HS-5 (cell line): ENCODE measurements at regions not wholly inside any gene's neighbourhood (a gene's known extent, or its start where the extent isn't known, plus 50 kb on each side); places are given as distances from the start of the nearest gene placed in this dataset.

Experiments
- DNase-seq: peaks from one replicate; pipeline ENCODE4 v3.0.0-alpha.2; 2012; ENCODE audit warnings: low read depth

DNA sequence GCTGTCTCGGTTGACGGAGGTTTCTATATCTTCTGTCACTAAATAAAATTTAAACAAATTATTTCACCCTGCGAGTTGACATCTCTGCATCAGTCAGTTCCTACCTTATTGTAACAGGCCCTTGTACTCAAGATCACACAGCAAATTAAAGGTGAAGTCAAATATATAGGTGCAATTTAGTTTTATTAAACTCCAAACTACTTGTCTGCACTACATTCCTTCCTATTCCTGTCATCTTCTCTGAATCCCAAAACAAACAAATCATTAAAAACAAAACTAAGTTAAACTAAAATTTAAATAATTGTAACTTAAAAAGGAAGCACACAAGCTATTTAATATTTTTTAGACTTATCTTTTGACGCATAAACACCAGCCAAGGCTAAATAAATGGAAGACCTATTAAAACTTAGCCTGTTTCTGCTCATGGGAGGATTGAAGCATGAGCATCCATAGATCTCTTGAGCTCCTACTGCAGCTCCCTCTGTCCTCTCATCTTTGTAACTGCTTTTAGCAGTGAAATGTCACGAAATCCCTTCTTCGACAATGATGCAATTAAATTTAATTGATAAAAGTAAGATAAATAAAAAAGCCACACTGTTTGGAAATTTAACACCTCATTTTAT lies 1152.3 kb upstream of the GJE1 start:
- no peak for DNase-seq

GRCh38 chr6:140979642-140980091 lies 1153.1 kb upstream of the GJE1 start:
- no peak for DNase-seq

GRCh38 chr6:140977403-140977802 lies 1155.3 kb upstream of the GJE1 start:
- no peak for DNase-seq

DNA sequence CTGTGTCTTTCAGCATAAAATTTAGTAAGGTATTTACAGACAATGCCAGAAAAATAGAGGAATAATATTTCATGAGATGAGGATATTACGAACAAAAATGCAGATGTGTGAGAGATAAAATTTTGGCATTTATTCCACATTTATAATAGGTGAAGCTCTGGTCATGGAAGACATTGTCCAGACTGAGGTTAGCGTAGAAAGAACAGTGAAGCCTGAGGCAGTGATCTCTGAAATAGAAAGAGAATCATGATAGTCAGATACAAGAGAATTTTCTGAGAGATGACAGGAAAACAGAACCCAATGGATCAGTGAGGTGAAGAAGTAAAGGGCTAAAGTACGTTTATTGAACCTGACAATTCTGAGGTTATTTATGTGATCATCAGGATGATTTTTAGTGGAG lies 1155.9 kb upstream of the GJE1 start:
- DNase-seq = no peak

- no peak for DNase-seq
Observed at GRCh38 chr6:140970485-140970884, 1162.2 kb upstream of the GJE1 start.

- no peak for DNase-seq
Observed at GRCh38 chr6:140968062-140968461, 1164.7 kb upstream of the GJE1 start.

- no peak for DNase-seq
Observed at GRCh38 chr6:140966676-140967075, 1166.0 kb upstream of the GJE1 start.

- DNase-seq = no peak
Observed at GRCh38 chr6:140960566-140960965, 1172.2 kb upstream of the GJE1 start.

DNA sequence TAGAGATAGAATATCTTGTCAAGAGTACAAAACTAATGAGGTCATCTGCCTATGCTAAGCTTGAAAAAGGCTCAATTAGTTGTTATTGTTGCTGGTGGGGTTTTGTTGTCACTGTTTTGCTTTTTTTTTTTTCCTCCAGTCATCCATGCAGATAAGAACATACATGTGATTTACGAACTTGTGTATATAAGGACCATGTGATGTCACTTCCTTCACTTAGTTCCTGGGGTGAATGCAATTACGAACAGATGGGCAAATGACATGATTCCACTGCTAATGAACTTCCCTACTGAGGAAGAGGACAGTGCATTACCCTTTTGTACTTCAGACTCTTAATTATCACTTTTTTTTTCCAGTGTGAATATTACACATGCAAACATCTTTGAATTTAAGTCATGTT lies 1175.3 kb upstream of the GJE1 start:
- DNase-seq = no peak

GRCh38 chr6:140956571-140957369 lies 1176.0 kb upstream of the GJE1 start:
- no peak for DNase-seq

GRCh38 chr6:140940251-140940925 lies 1192.3 kb upstream of the GJE1 start:
- DNase-seq = no peak

DNA sequence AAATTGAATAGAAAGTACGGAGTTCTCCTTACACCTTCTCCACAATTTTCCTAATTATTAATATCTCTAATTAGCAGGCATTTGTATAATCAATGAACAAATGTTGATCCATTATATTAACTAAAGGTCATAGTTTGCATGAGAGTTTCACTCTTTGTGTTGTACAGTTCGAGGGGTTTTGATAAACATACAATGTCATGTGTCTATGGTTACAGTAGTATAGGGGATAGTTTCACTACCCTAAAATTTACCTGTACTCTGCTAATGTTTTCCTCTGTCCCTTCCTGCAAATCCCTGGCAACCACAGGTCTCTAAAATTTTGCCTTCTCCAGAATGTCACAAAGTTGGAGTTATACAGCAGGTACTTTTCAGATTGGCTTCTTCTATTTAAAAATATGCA lies 1199.8 kb upstream of the GJE1 start:
- no peak for DNase-seq

GRCh38 chr6:140931581-140931980 lies 1201.1 kb upstream of the GJE1 start:
- no peak for DNase-seq

DNA sequence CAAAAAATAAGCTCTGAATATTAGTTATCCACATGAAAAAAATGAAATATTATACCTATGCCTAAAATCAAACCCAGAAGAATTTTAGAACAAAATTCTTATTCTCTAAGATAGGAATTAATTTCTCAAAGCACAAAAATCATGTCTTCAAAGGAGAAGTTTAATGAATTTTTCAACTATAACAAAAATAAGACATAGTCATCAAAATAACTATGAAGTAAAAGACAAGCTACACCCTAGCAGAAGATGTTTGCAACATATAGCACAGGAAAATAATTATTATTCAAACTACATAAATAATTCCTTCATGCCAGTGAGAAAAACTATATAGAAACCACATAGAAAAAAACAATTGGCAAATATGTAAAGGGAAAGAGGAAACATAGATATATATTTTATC lies 1203.6 kb upstream of the GJE1 start:
- DNase-seq = no peak

DNA sequence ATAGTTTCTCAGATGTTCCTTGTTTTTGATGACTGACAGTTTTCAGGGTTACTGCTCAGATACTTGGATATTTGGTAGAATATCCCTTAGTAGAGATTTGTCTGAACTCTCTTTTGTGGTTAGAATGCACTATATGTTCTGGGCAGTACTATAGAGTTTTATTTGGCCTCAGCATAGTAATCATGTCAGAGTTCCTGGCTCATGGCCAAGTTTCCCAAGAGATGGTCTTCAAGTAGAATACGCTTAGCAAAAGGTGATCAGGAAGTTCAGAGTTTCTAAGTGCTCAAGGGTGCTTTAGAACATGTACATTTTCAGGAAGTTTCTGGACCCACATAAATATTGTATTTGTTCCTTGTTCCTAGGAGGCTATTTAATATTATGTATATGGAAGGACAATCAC lies 1209.7 kb upstream of the GJE1 start:
- DNase-seq = no peak

DNA sequence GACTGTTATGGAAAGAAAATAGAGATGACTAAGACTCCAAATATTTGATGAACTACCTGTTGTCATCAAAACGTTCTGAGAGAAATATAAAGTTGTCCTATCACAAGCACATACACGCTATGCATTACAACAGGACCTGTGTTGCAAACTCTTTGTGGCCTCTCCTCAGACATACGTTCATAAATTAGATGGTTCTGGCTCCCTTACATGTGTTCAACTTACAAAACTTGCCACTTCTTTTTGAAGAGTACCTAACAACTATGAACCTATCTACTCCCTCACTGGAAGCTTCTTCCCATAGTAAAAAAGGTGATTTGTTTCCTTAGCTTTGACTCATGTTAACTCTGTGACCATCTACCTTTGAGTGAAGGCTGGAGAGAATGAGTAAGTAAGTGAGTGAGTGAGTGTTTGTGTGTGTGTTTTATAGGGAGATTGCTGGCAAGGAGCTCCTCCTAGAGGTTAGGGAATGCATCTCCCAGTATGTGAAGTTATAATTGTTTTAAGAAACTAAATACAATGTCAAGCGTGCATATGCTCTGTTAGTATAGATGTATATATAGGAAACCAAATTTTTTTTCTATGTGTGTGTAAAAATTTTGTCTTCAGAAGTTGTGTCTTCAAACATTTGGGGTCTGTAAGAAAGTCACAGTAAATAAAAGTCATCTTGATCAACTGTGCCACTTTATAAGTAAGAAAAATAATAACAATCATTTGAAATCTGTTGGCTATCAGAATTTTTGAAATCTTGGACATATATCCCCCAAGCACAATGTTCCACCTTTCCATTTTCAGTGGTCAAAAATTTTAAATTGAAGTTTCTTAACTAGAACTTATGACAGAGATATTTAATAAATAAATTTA lies 1211.1 kb upstream of the GJE1 start:
- DNase-seq = peak; percentile 67

GRCh38 chr6:140917911-140918310 lies 1214.8 kb upstream of the GJE1 start:
- no peak for DNase-seq

GRCh38 chr6:140915551-140915950 lies 1217.2 kb upstream of the GJE1 start:
- DNase-seq = no peak

GRCh38 chr6:140915103-140915502 lies 1217.6 kb upstream of the GJE1 start:
- no peak for DNase-seq

DNA sequence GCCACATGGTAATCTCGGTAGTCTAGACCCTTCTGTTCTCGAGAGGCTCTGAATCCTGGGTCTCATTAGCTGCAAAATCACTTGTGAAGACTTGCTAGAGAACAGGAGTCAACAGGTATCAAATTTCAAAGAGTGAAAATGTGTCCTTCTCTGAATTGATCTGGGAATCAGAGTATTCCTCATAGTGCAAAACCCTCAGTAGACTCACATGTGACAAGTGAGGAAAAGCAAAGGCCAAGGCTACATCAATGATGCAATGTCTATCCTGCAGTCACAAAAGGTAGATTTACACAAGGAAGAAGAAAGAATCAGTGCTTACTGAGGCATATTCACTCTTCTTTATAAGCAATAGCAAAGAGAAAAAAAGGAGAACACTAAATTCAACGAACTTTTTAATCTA lies 1220.0 kb upstream of the GJE1 start:
- no peak for DNase-seq

DNA sequence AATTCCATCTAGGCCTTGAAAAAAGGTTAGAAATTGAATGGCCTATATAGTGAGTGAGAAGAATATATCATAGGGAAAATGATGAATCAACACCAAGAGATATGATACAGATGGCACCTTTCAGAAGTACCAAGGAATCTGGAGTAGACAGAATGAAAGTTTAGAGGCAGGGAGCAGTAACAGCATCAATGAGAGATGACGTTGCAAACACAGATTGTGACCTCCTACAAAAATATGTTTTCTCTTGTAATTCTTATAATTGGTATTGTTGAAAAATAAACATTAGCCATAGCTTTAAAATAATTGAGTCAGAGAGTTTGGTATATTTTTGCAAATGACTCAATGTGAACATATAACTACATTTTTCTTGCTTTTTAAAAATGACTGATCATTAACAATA lies 1223.1 kb upstream of the GJE1 start:
- DNase-seq = no peak

DNA sequence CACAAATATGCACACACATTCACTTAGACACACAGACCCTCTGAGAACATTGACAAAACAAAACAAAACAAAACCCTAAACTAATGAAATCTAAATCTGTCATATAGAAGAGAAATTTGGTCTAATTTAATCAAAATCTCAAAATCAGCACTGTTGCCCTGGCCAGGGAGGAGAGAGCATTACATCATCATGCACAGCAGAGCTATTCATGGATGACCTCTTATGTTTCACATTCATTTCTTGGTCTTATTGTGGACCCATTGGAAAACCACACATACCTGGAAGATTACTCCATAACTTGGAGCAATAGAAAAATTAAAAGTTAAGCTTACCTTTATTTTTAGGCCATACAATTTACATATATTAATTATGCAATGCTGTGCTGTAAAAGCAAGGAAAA lies 1223.6 kb upstream of the GJE1 start:
- DNase-seq = no peak
